Neuronal stem cell (in vitro differentiated cells): ENCODE measurements at regions not wholly inside any gene's neighbourhood (a gene's known extent, or its start where the extent isn't known, plus 50 kb on each side); places are given as distances from the start of the nearest gene placed in this dataset.
A peak's percentile ranks its signal among the peaks of the same experiment; 100 is the strongest.

Experiments used
- DNase-seq: peaks from one replicate; pipeline ENCODE4 v3.0.0-alpha.2; 2013; ENCODE audit warnings: low spot score
- H2AFZ ChIP-seq: one replicate; pipeline ENCODE4 v1.6.1; 2013; ENCODE audit warnings: mild to moderate bottlenecking, low read length, inconsistent platforms
- H2AK5ac ChIP-seq: 2 replicates; pipeline ENCODE4 v1.6.1; 2013; ENCODE audit warnings: low read depth, mild to moderate bottlenecking, inconsistent platforms, low read length, moderate library complexity, mixed read lengths
- H2BK120ac ChIP-seq: 2 replicates; pipeline ENCODE4 v1.6.1; 2013; ENCODE audit warnings: low read depth, mild to moderate bottlenecking, inconsistent platforms, low read length, moderate library complexity, mixed read lengths
- H2BK12ac ChIP-seq: one replicate; pipeline ENCODE4 v1.6.1; 2013; ENCODE audit warnings: low read length, inconsistent platforms
- H2BK15ac ChIP-seq: 2 replicates; pipeline ENCODE4 v1.6.1; 2013; ENCODE audit warnings: mild to moderate bottlenecking, low read length, inconsistent platforms, mixed read lengths
- H2BK5ac ChIP-seq: one replicate; pipeline ENCODE4 v1.6.1; 2013; ENCODE audit warnings: inconsistent platforms, mild to moderate bottlenecking, low read length, moderate library complexity
- H3K14ac ChIP-seq: one replicate; pipeline ENCODE4 v1.6.1; 2013; ENCODE audit warnings: low read length, inconsistent platforms
- H3K18ac ChIP-seq: 2 replicates; pipeline ENCODE4 v1.6.1; 2013; ENCODE audit warnings: low read length, inconsistent platforms
- H3K23ac ChIP-seq: 2 replicates; pipeline ENCODE4 v1.6.1; 2013; ENCODE audit warnings: low read depth, mild to moderate bottlenecking, mixed read lengths, low read length, inconsistent platforms; ENCODE audit not compliant: poor library complexity
- H3K27ac ChIP-seq: replicated peaks from 3 replicates; pipeline ENCODE4 v1.5.1; 2013; ENCODE audit warnings: low read length, inconsistent platforms
- H3K27me3 ChIP-seq, 3 experiments: 2 replicates each; pipeline ENCODE4 v1.6.1; 2013; ENCODE audit warnings: low read length in 3 of 3, mild to moderate bottlenecking in 2 of 3, inconsistent platforms in 1 of 3, low read depth in 1 of 3, mixed read lengths in 1 of 3, moderate library complexity in 1 of 3; ENCODE audit not compliant: control insufficient read depth in 3 of 3, insufficient read depth in 3 of 3
- H3K36me3 ChIP-seq, 2 donors: replicated peaks in 1 of 2; 2 replicates each; pipeline ENCODE4 v1.6.1; 2013; ENCODE audit warnings: low read length in 2 of 2; ENCODE audit not compliant: control insufficient read depth in 2 of 2, insufficient read depth in 2 of 2
- H3K4ac ChIP-seq: 2 replicates; pipeline ENCODE4 v1.6.1; 2013; ENCODE audit warnings: inconsistent platforms, mild to moderate bottlenecking, low read length, moderate library complexity
- H3K4me1 ChIP-seq, 2 donors: 1 replicate in 1 of 2; 2 replicates in 1 of 2; pipeline ENCODE4 v1.6.1; 2013; ENCODE audit warnings: low read length in 2 of 2, low read depth in 1 of 2; ENCODE audit not compliant: control insufficient read depth in 2 of 2, insufficient read depth in 1 of 2
- H3K4me2 ChIP-seq: one replicate; pipeline ENCODE4 v1.6.1; 2013; ENCODE audit warnings: mild to moderate bottlenecking, low read length, inconsistent platforms; ENCODE audit not compliant: insufficient read depth, poor library complexity, severe bottlenecking
- H3K4me3 ChIP-seq, 2 donors: 2 replicates each; pipeline ENCODE4 v1.5.1; 2013; ENCODE audit warnings: low read length in 2 of 2, mild to moderate bottlenecking in 2 of 2, inconsistent platforms in 1 of 2, moderate library complexity in 1 of 2
- H3K79me1 ChIP-seq: one replicate; pipeline ENCODE4 v1.6.1; 2013; ENCODE audit warnings: low read depth, mild to moderate bottlenecking, inconsistent platforms, low read length, moderate library complexity
- H3K9ac ChIP-seq: one replicate; pipeline ENCODE4 v1.6.1; 2013; ENCODE audit warnings: mild to moderate bottlenecking, low read depth, low read length, inconsistent platforms; ENCODE audit not compliant: poor library complexity
- H3K9me3 ChIP-seq, 2 donors: replicated peaks in 1 of 2; 2 replicates each; pipeline versions ENCODE3 to v1.6.1; 2013; ENCODE audit warnings: low read length in 2 of 2, mild to moderate bottlenecking in 2 of 2, inconsistent platforms in 1 of 2, low read depth in 1 of 2, mixed read lengths in 1 of 2, moderate library complexity in 1 of 2; ENCODE audit not compliant: control insufficient read depth in 2 of 2, insufficient read depth in 1 of 2
- H4K8ac ChIP-seq: one replicate; pipeline ENCODE4 v1.6.1; 2013; ENCODE audit warnings: low read depth, mild to moderate bottlenecking, inconsistent platforms, low read length, moderate library complexity
- H4K91ac ChIP-seq: one replicate; pipeline ENCODE4 v1.6.1; 2013; ENCODE audit warnings: low read length, low read depth, mild to moderate bottlenecking, inconsistent platforms; ENCODE audit not compliant: poor library complexity
- WGBS, 2 donors: extraction: QIAGEN DNeasy Blood & Tissue Kit; methylation state at CpG; one replicate each; pipeline ENCODE4 v1.1.7; 2013; ENCODE audit warnings: missing lambda C conversion rate in 2 of 2, mixed read lengths in 1 of 2; ENCODE audit not compliant: insufficient read length in 2 of 2, insufficient replicate concordance in 1 of 2; ENCODE audit errors: extremely low coverage in 2 of 2; 5-methylcytosine and 5-hydroxymethylcytosine counted together

- Histone ChIP-seq H2AK5ac (no peak overlapping the region), H3K4ac (no peak overlapping the region)
Measured at GRCh38 chr2:187165936-187166610, 282.0 kb downstream of the CALCRL start.

GRCh38 chr2:187158452-187158851, 289.6 kb downstream of the CALCRL start:
- WGBS, 2 donors: no CpG with 5 or more reads among the region's 3 CpGs
- H3K4me1 ChIP-seq: no peaks in the 10 kb centered on the region
- H2BK120ac ChIP-seq: no peak overlapping the region
- H3K27me3 ChIP-seq: no peaks in the 10 kb centered on the region
- H2BK12ac ChIP-seq: no peak overlapping the region
- H2AFZ ChIP-seq: peak overlapping the region; percentile 56
- H3K36me3 ChIP-seq: no peaks in the 10 kb centered on the region
- H3K9ac ChIP-seq: no peak overlapping the region
- no peak overlapping the region for H4K91ac ChIP-seq
- H4K8ac ChIP-seq: no peak overlapping the region
- peaks cover 0 to 3% of the 10 kb centered on the region in 2 donors for H3K9me3 ChIP-seq
- no peak overlapping the region for H3K23ac ChIP-seq
- no peak overlapping the region for H2BK15ac ChIP-seq
- H3K14ac ChIP-seq: no peak overlapping the region
- no peaks in the 10 kb centered on the region for H3K79me1 ChIP-seq
- H3K18ac ChIP-seq: no peak overlapping the region
- no peak overlapping the region for H3K4me3 ChIP-seq
- H3K4me2 ChIP-seq: no peak overlapping the region
- no peak overlapping the region for H2BK5ac ChIP-seq
- H3K27ac ChIP-seq: no peak overlapping the region
- no peak for DNase-seq
- no peak overlapping the region for H3K4ac ChIP-seq
- H2AK5ac ChIP-seq: no peak overlapping the region

More at GRCh38 chr2:187165936-187166610, 282.0 kb downstream of the CALCRL start:
- H2BK12ac ChIP-seq: no peak overlapping the region
- H3K23ac ChIP-seq: no peak overlapping the region
- no peak overlapping the region for H4K8ac ChIP-seq
- peak overlapping the region; percentile 27 for H2AFZ ChIP-seq
- no peaks in the 10 kb centered on the region for H3K27me3 ChIP-seq
- no peaks in the 10 kb centered on the region for H3K79me1 ChIP-seq
- peak overlapping the region; percentile 42 for H3K27ac ChIP-seq
- H3K36me3 ChIP-seq: no peaks in the 10 kb centered on the region
- no peak overlapping the region for H4K91ac ChIP-seq
- peaks cover 1 to 10% of the 10 kb centered on the region in 2 donors for H3K4me1 ChIP-seq
- H3K9ac ChIP-seq: no peak overlapping the region
- no peak overlapping the region for H2BK120ac ChIP-seq
- no peak overlapping the region for H3K18ac ChIP-seq
- H2BK15ac ChIP-seq: no peak overlapping the region
- no peak overlapping the region for H3K4me3 ChIP-seq
- no peak overlapping the region for H3K14ac ChIP-seq
- H3K9me3 ChIP-seq: peaks cover 1 to 7% of the 10 kb centered on the region in 2 donors
- WGBS, 2 donors: no CpG with 5 or more reads among the region's 1 CpG
- no peak overlapping the region for H3K4me2 ChIP-seq
- no peak for DNase-seq
- H2BK5ac ChIP-seq: no peak overlapping the region

- no peak overlapping the region for H4K91ac ChIP-seq
- H2BK5ac ChIP-seq: no peak overlapping the region
- H3K4me3 ChIP-seq: no peak overlapping the region
- no peak overlapping the region for H3K23ac ChIP-seq
- H2BK120ac ChIP-seq: no peak overlapping the region
- H3K4me2 ChIP-seq: no peak overlapping the region
- no peak overlapping the region for H3K9ac ChIP-seq
- H3K14ac ChIP-seq: no peak overlapping the region
- H2AFZ ChIP-seq: no peak overlapping the region
- DNase-seq: no peak
- H3K4ac ChIP-seq: no peak overlapping the region
- H4K8ac ChIP-seq: no peak overlapping the region
- no peak overlapping the region for H3K27ac ChIP-seq
- no peaks in the 10 kb centered on the region for H3K4me1 ChIP-seq
- no CpG with 5 or more reads among the region's 2 CpGs for WGBS, 2 donors
- H2BK12ac ChIP-seq: no peak overlapping the region
- H3K27me3 ChIP-seq: no peaks in the 10 kb centered on the region
- H3K9me3 ChIP-seq: peaks cover 0 to 3% of the 10 kb centered on the region in 2 donors
- H2AK5ac ChIP-seq: no peak overlapping the region
- H3K18ac ChIP-seq: no peak overlapping the region
- no peaks in the 10 kb centered on the region for H3K79me1 ChIP-seq
- H2BK15ac ChIP-seq: no peak overlapping the region
- H3K36me3 ChIP-seq: no peaks in the 10 kb centered on the region
Measured at GRCh38 chr2:187157046-187157445, 291.0 kb downstream of the CALCRL start.

- Histone ChIP-seq H3K4me2 (no peak overlapping the region), H2AK5ac (no peak overlapping the region), H3K18ac (no peak overlapping the region), H3K23ac (no peak overlapping the region), H2BK120ac (no peak overlapping the region), H2AFZ (no peak overlapping the region), H2BK15ac (no peak overlapping the region), H3K9ac (no peak overlapping the region), H2BK12ac (no peak overlapping the region), H3K27ac (no peak overlapping the region), H3K4me3 (no peak overlapping the region), H4K8ac (no peak overlapping the region), H3K9me3 (peaks cover 0 to 3% of the 10 kb centered on the region in 2 donors), H3K27me3 (no peaks in the 10 kb centered on the region), H2BK5ac (no peak overlapping the region), H4K91ac (no peak overlapping the region), H3K79me1 (no peaks in the 10 kb centered on the region), H3K4me1 (no peaks in the 10 kb centered on the region), H3K4ac (no peak overlapping the region), H3K14ac (no peak overlapping the region), H3K36me3 (no peaks in the 10 kb centered on the region)
- DNase-seq: no peak
- no CpG with 5 or more reads among the region's 1 CpG for WGBS, 2 donors
Measured at GRCh38 chr2:187155476-187155875, 292.6 kb downstream of the CALCRL start.
